GM12891 (cell line): ENCODE measurements at regions not wholly inside any gene's neighbourhood (a gene's known extent, or its start where the extent isn't known, plus 50 kb on each side); places are given as distances from the start of the nearest gene placed in this dataset.

Source experiments
- POLR2A ChIP-seq: IDR thresholded peaks from 2 replicates; pipeline ENCODE4 v1.6.1; 2011; ENCODE audit warnings: low read depth, low read length, control low read depth
- POLR2AphosphoS5 ChIP-seq: IDR thresholded peaks from 2 replicates; pipeline ENCODE4 v1.6.1; 2011; ENCODE audit warnings: low read depth, low read length, control low read depth
- POU2F2 ChIP-seq: IDR thresholded peaks from 2 replicates; pipeline ENCODE4 v1.6.1; 2011; ENCODE audit warnings: low read depth, mild to moderate bottlenecking, control low read depth, low read length, moderate library complexity
- SPI1 ChIP-seq: IDR thresholded peaks from 2 replicates; pipeline ENCODE4 v1.6.1; 2011; ENCODE audit warnings: low read depth, low read length, control low read depth
- TAF1 ChIP-seq: IDR thresholded peaks from 2 replicates; pipeline ENCODE4 v1.6.1; 2011; ENCODE audit warnings: low read depth, low read length, control low read depth

GRCh38 chr5:4762316-4762715 is 377.8 kb upstream of the ADAMTS16 start:
- no peak for TF ChIP-seq TAF1
- no peak for TF ChIP-seq POLR2AphosphoS5
- TF ChIP-seq POLR2A, result no peak
- no peak for TF ChIP-seq POU2F2
- TF ChIP-seq SPI1, result no peak
